IMR-90 (cell line): ENCODE measurements at regions not wholly inside any gene's neighbourhood (a gene's known extent, or its start where the extent isn't known, plus 50 kb on each side); places are given as distances from the start of the nearest gene placed in this dataset.

Source experiments
- RFX5 ChIP-seq: IDR thresholded peaks from 2 replicates; pipeline ENCODE4 v1.8.0; 2012; ENCODE audit warnings: low read depth, mild to moderate bottlenecking, low read length, moderate library complexity
- TF ChIP-seq, protein P1 (sequence below): conservative IDR thresholded peaks from 2 replicates; pipeline ENCODE4 v1.5.1; 2012; ENCODE audit warnings: mild to moderate bottlenecking, low read depth, low read length, improper control_type of control experiment

DNA sequence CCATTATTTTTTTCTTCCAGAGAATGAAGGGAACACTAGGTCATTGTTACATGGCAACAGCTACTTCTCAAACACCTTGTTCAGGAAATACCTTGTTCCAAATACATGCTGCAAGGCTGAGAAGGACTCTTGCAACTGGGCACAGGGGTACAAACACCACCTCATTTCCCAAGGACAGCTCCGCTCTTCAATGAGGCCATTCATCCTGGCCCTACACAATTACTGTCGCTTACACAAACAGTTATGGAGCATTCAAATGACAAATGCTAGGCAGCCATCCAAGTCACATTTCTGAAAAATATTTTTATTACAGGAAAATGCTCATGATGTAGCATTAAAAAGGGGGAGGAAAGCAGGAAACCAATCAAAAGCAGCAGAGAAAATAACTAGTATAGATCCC, 611.9 kb downstream of the DHX35 start:
- TF ChIP-seq, protein P1, sequence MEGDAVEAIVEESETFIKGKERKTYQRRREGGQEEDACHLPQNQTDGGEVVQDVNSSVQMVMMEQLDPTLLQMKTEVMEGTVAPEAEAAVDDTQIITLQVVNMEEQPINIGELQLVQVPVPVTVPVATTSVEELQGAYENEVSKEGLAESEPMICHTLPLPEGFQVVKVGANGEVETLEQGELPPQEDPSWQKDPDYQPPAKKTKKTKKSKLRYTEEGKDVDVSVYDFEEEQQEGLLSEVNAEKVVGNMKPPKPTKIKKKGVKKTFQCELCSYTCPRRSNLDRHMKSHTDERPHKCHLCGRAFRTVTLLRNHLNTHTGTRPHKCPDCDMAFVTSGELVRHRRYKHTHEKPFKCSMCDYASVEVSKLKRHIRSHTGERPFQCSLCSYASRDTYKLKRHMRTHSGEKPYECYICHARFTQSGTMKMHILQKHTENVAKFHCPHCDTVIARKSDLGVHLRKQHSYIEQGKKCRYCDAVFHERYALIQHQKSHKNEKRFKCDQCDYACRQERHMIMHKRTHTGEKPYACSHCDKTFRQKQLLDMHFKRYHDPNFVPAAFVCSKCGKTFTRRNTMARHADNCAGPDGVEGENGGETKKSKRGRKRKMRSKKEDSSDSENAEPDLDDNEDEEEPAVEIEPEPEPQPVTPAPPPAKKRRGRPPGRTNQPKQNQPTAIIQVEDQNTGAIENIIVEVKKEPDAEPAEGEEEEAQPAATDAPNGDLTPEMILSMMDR: no peak
- no peak for TF ChIP-seq RFX5
